ENCODE measurements at regions not wholly inside any gene's neighbourhood (a gene's known extent, or its start where the extent isn't known, plus 50 kb on each side); places are given as distances from the start of the nearest gene placed in this dataset.

DNA sequence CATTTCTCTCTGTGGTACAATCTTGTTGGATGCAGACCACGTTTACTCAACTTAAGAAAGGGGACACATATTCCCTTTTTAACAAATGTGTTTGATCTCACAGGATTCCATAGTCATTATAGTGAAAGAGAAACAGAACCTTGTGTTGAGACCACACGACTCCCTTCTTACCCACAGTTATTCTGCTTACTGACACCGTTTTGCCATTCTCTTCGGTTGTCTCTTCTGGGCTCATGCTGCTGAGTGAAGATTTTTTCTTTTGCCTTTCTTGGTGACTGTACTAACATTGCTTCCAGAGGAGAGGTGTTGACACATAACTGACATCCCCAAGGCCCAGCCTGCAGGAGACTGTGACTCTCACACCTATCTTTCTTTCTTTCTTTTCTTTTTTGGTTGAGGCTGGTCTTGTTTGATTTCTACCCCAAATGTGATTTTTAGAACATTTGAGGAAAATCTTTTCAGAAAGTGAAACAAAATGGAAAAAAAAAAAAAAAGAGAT is 61.2 kb upstream of the OTOGL start:
- no peak overlapping the region for H3K4me3 Mint-ChIP-seq
- H3K27ac Mint-ChIP-seq, result no peak overlapping the region
- no peaks in the 10 kb centered on the region for H3K27me3 Mint-ChIP-seq (ENCODE audit: low read depth)
- H3K9me3 Mint-ChIP-seq, result peaks cover 8% of the 10 kb centered on the region
- TF ChIP-seq, protein P1, sequence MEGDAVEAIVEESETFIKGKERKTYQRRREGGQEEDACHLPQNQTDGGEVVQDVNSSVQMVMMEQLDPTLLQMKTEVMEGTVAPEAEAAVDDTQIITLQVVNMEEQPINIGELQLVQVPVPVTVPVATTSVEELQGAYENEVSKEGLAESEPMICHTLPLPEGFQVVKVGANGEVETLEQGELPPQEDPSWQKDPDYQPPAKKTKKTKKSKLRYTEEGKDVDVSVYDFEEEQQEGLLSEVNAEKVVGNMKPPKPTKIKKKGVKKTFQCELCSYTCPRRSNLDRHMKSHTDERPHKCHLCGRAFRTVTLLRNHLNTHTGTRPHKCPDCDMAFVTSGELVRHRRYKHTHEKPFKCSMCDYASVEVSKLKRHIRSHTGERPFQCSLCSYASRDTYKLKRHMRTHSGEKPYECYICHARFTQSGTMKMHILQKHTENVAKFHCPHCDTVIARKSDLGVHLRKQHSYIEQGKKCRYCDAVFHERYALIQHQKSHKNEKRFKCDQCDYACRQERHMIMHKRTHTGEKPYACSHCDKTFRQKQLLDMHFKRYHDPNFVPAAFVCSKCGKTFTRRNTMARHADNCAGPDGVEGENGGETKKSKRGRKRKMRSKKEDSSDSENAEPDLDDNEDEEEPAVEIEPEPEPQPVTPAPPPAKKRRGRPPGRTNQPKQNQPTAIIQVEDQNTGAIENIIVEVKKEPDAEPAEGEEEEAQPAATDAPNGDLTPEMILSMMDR (IDR thresholded peaks at IDR 0.05; ENCODE audit: unreplicated experiment), result no peak
- H3K36me3 Mint-ChIP-seq, result no peaks in the 10 kb centered on the region
- no peak for DNase-seq (ENCODE audit: low spot score in 2 of 2, unreplicated experiment in 2 of 2)
- peaks cover 11% of the 10 kb centered on the region for H3K4me1 Mint-ChIP-seq

DNA sequence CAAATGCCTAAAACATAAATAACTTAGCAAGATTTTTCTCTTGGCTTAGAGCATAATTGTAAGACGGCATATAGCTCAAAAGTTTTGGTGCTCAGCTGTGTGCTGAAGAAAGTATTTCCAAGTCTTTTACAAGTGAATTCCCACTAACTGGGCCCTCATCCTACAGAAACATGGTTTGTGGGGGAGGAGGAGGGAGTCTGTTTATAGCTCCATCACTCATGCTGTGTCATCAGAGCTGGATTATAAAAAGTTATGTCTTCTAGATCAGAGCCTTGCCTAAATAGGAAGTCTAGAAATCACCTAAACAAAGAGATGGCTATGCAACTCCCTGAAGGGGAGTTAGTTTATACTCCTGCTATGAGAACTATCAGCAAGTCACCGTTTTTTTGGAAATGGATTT is 65.9 kb upstream of the OTOGL start:
- peaks cover 12% of the 10 kb centered on the region for H3K4me1 Mint-ChIP-seq
- no peaks in the 10 kb centered on the region for H3K36me3 Mint-ChIP-seq
- peaks cover 8% of the 10 kb centered on the region for H3K9me3 Mint-ChIP-seq
- no peaks in the 10 kb centered on the region for H3K27me3 Mint-ChIP-seq (ENCODE audit: low read depth)
- peak overlapping the region; percentile 62 for H3K27ac Mint-ChIP-seq
- no peak overlapping the region for H3K4me3 Mint-ChIP-seq
- DNase-seq (ENCODE audit: low spot score in 2 of 2, unreplicated experiment in 2 of 2), result no peak
- TF ChIP-seq, protein P1 (IDR thresholded peaks at IDR 0.05; ENCODE audit: unreplicated experiment), result no peak

DNA sequence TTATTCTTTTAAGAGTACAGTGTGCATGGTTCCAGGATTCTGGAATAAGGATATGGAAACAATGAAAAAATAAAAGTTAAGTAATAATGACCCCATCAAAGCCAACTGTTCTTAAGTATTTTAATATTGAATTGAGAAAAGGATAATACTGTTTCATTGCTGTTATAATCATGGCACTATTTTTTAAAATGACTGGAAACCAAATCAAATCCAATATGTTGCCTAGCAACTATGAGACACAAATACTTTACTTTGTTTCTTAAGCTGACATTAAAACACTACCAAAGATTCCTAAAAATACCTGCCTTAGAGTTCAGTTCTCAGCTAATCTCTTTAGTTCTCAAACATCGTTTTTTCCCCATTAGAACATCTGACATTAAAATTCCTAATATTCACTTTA is 66.4 kb upstream of the OTOGL start:
- Mint-ChIP-seq H3K27me3 (ENCODE audit: low read depth) (no peaks in the 10 kb centered on the region), H3K9me3 (peaks cover 8% of the 10 kb centered on the region), H3K4me3 (no peak overlapping the region), H3K27ac (peak overlapping the region; percentile 62), H3K4me1 (peaks cover 12% of the 10 kb centered on the region), H3K36me3 (no peaks in the 10 kb centered on the region)
- TF ChIP-seq, protein P1 (IDR thresholded peaks at IDR 0.05; ENCODE audit: unreplicated experiment), result no peak
- DNase-seq (ENCODE audit: low spot score in 2 of 2, unreplicated experiment in 2 of 2), result no peak

DNA sequence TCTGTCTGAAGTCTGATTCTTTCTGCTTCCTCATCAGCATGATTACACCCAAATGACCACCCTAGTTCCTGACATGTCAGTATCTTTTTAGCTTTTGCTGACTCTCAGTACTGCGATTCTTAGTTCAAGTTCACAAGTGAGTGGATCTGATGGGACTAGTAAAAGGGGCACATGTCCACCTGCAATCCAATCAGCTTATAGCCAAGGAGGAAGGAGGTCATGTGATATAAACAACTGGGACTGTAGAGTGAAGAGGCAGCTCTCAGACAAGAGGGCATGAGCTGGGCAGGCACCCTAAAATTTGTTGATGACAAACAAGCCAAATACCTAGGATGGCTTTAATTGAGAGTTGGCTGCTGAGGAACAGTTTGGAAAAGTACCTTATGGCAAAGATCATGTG is 68.1 kb upstream of the OTOGL start:
- Mint-ChIP-seq H3K36me3 (peaks cover under 1% of the 10 kb centered on the region), H3K4me3 (no peak overlapping the region), H3K4me1 (peaks cover 12% of the 10 kb centered on the region), H3K27ac (no peak overlapping the region), H3K9me3 (peaks cover under 1% of the 10 kb centered on the region), H3K27me3 (ENCODE audit: low read depth) (no peaks in the 10 kb centered on the region)
- TF ChIP-seq, protein P1 (IDR thresholded peaks at IDR 0.05; ENCODE audit: unreplicated experiment), result no peak
- no peak for DNase-seq (ENCODE audit: low spot score in 2 of 2, unreplicated experiment in 2 of 2)

DNA sequence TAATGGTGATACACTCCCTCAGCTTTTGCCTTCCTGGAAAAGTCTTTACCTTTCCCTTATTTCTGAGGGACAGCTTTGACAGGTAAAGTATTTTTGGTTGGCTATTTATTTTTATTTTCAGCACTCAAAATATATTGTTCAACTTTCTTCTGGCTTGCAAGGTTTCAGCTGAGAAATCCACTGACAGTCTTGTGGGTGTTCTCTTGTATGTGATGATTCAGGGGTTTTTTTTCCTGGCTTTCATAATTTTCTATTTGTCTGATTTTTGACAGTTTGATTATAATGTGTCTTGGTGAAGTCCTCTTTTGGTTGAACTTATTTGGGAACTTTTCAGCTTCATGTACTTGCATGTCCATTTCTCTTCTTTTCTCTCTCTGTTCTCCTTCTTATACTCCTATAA is 73.7 kb upstream of the OTOGL start:
- H3K27me3 Mint-ChIP-seq (ENCODE audit: low read depth), result no peaks in the 10 kb centered on the region
- H3K9me3 Mint-ChIP-seq, result peaks cover 33% of the 10 kb centered on the region
- H3K36me3 Mint-ChIP-seq, result peaks cover 6% of the 10 kb centered on the region
- DNase-seq (ENCODE audit: low spot score in 2 of 2, unreplicated experiment in 2 of 2), result no peak
- no peaks in the 10 kb centered on the region for H3K4me1 Mint-ChIP-seq
- H3K4me3 Mint-ChIP-seq, result no peak overlapping the region
- no peak overlapping the region for H3K27ac Mint-ChIP-seq
- TF ChIP-seq, protein P1 (IDR thresholded peaks at IDR 0.05; ENCODE audit: unreplicated experiment), result no peak

DNA sequence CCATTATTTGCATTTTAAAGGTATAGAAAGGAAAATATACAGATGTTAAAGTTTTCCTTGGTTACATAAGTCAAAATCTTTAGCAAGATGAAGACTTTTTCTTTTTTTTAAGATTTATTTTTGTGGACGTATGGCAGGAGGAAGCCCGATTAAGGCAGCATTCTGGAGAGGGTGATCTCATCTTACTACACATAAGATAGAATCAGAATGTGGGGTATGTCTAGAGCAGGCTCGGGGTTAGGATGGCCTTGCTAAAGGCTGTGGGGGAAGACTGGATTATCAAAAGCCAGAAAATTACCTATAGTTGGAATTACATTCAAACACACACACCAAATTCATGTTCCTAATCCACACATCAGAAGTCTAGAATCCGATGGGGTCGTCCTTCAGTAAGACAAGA is 79.6 kb upstream of the OTOGL start:
- Mint-ChIP-seq H3K36me3 (no peaks in the 10 kb centered on the region), H3K4me1 (peaks cover 30% of the 10 kb centered on the region)
- TF ChIP-seq, protein P1 (IDR thresholded peaks at IDR 0.05; ENCODE audit: unreplicated experiment), result no peak

More for the DNA sequence above, 79.6 kb upstream of the OTOGL start:
- no peak overlapping the region for H3K4me3 Mint-ChIP-seq
- H3K9me3 Mint-ChIP-seq, result peaks cover 25% of the 10 kb centered on the region
- no peak for DNase-seq (ENCODE audit: low spot score in 2 of 2, unreplicated experiment in 2 of 2)
- no peak overlapping the region for H3K27ac Mint-ChIP-seq
- no peaks in the 10 kb centered on the region for H3K27me3 Mint-ChIP-seq (ENCODE audit: low read depth)
